ENCODE measurements at regions not wholly inside any gene's neighbourhood (a gene's known extent, or its start where the extent isn't known, plus 50 kb on each side); places are given as distances from the start of the nearest gene placed in this dataset.
A peak's percentile ranks its signal among the peaks of the same experiment; 100 is the strongest.
"Not testable (repeated sequence)": the region's sequence is repeated elsewhere in the genome, so short reads cannot be mapped to it uniquely, and the experiment has no call there.

GRCh38 chr14:71800878-71801277 lies 131.4 kb upstream of the RGS6 start:
- TF ChIP-seq CTCF (IDR thresholded peaks at IDR 0.05; ENCODE audit: insufficient read depth, low read depth, low read length): no peak
- TF ChIP-seq EZH2 (IDR thresholded peaks at IDR 0.05; ENCODE audit: insufficient read depth, low read length): no peak
- no peak for DNase-seq (ENCODE audit: low read depth)
- Mint-ChIP-seq H3K4me3 (ENCODE audit: unreplicated experiment) (no peak overlapping the region), H3K36me3 (ENCODE audit: low read depth, unreplicated experiment) (no peaks in the 10 kb centered on the region), H3K9me3 (ENCODE audit: unreplicated experiment) (no peaks in the 10 kb centered on the region), H3K27me3 (ENCODE audit: low read depth, unreplicated experiment) (no peaks in the 10 kb centered on the region), H3K4me1 (ENCODE audit: low read depth, unreplicated experiment) (peaks cover 4% of the 10 kb centered on the region), H3K27ac (ENCODE audit: unreplicated experiment) (no peak overlapping the region)
- Histone ChIP-seq H3K27me3 (ENCODE audit: insufficient read depth, low read length) (no peaks in the 10 kb centered on the region), H3K4me2 (ENCODE audit: low read length) (no peak overlapping the region), H3K4me1 (ENCODE audit: insufficient read depth, low read length) (peaks cover 11% of the 10 kb centered on the region), H3K4me3 (ENCODE audit: insufficient read depth, low read depth, low read length) (no peak overlapping the region), H3K9me3 (ENCODE audit: insufficient read depth, low read depth, low read length) (no peaks in the 10 kb centered on the region), H3K9ac (ENCODE audit: low read length) (no peak overlapping the region), H3K27ac (ENCODE audit: low read depth, low read length) (no peak overlapping the region), H3K36me3 (ENCODE audit: insufficient read depth, low read length) (no peaks in the 10 kb centered on the region), H2AFZ (ENCODE audit: low read depth, low read length) (no peak overlapping the region), H4K20me1 (ENCODE audit: insufficient read depth, low read length) (no peaks in the 10 kb centered on the region), H3K79me2 (ENCODE audit: insufficient read depth, low read length) (no peaks in the 10 kb centered on the region)
- FAIRE-seq: no peak

- peak; percentile 84 for DNase-seq (ENCODE audit: low read depth)
- H3K36me3 Mint-ChIP-seq (ENCODE audit: low read depth, unreplicated experiment): no peaks in the 10 kb centered on the region
- H3K4me3 ChIP-seq (ENCODE audit: insufficient read depth, low read depth, low read length): no peak overlapping the region
- no peaks in the 10 kb centered on the region for H3K9me3 Mint-ChIP-seq (ENCODE audit: unreplicated experiment)
- no peaks in the 10 kb centered on the region for H3K9me3 ChIP-seq (ENCODE audit: insufficient read depth, low read depth, low read length)
- no peak overlapping the region for H3K4me3 Mint-ChIP-seq (ENCODE audit: unreplicated experiment)
- H2AFZ ChIP-seq (ENCODE audit: low read depth, low read length): no peak overlapping the region
- peak overlapping the region; percentile 26 for H3K9ac ChIP-seq (ENCODE audit: low read length)
- H3K4me1 Mint-ChIP-seq (ENCODE audit: low read depth, unreplicated experiment): peaks cover 4% of the 10 kb centered on the region
- no peaks in the 10 kb centered on the region for H3K36me3 ChIP-seq (ENCODE audit: insufficient read depth, low read length)
- H3K27me3 Mint-ChIP-seq (ENCODE audit: low read depth, unreplicated experiment): peaks cover 3% of the 10 kb centered on the region
- H3K4me2 ChIP-seq (ENCODE audit: low read length): peak overlapping the region; percentile 47
- no peak overlapping the region for H3K27ac Mint-ChIP-seq (ENCODE audit: unreplicated experiment)
- H3K79me2 ChIP-seq (ENCODE audit: insufficient read depth, low read length): no peaks in the 10 kb centered on the region
- TF ChIP-seq CTCF (IDR thresholded peaks at IDR 0.05; ENCODE audit: insufficient read depth, low read depth, low read length) (no peak), EZH2 (IDR thresholded peaks at IDR 0.05; ENCODE audit: insufficient read depth, low read length) (no peak)
- H3K4me1 ChIP-seq (ENCODE audit: insufficient read depth, low read length): peaks cover 11% of the 10 kb centered on the region
- peak overlapping the region; percentile 73 for H3K27ac ChIP-seq (ENCODE audit: low read depth, low read length)
- FAIRE-seq: peak; percentile 50
- H3K27me3 ChIP-seq (ENCODE audit: insufficient read depth, low read length): no peaks in the 10 kb centered on the region
- no peaks in the 10 kb centered on the region for H4K20me1 ChIP-seq (ENCODE audit: insufficient read depth, low read length)
Observed at GRCh38 chr14:71803539-71804260, 128.5 kb upstream of the RGS6 start.

DNA sequence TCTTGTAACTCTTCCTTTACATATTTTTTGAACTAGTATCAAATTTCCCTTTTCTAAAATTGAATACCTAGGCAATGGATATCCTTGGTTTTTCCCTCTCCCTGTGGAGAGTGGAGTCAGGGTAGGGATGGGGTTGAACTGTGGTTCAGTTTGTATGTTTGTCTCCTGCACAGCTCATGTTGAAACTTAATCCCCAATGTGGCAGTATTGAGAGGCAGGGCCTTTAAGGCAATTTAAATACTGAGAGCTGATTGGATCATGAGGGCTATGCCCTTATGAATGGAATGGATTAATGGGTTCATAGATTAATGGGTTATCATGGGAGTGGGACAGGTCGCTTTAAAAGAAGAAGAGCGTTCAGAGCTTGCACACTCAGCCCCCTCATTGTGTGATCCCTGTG lies 127.2 kb upstream of the RGS6 start:
- H3K4me1 Mint-ChIP-seq (ENCODE audit: low read depth, unreplicated experiment): peaks cover 4% of the 10 kb centered on the region
- peaks cover 2% of the 10 kb centered on the region for H3K9me3 Mint-ChIP-seq (ENCODE audit: unreplicated experiment)
- no peak overlapping the region for H3K27ac Mint-ChIP-seq (ENCODE audit: unreplicated experiment)
- Histone ChIP-seq H3K9ac (ENCODE audit: low read length) (no peak overlapping the region), H3K27ac (ENCODE audit: low read depth, low read length) (no peak overlapping the region), H3K36me3 (ENCODE audit: insufficient read depth, low read length) (no peaks in the 10 kb centered on the region), H4K20me1 (ENCODE audit: insufficient read depth, low read length) (no peaks in the 10 kb centered on the region), H3K9me3 (ENCODE audit: insufficient read depth, low read depth, low read length) (no peaks in the 10 kb centered on the region), H2AFZ (ENCODE audit: low read depth, low read length) (no peak overlapping the region), H3K4me2 (ENCODE audit: low read length) (no peak overlapping the region), H3K27me3 (ENCODE audit: insufficient read depth, low read length) (no peaks in the 10 kb centered on the region), H3K4me1 (ENCODE audit: insufficient read depth, low read length) (peaks cover 11% of the 10 kb centered on the region), H3K79me2 (ENCODE audit: insufficient read depth, low read length) (no peaks in the 10 kb centered on the region), H3K4me3 (ENCODE audit: insufficient read depth, low read depth, low read length) (no peak overlapping the region)
- FAIRE-seq: no peak
- peaks cover 3% of the 10 kb centered on the region for H3K27me3 Mint-ChIP-seq (ENCODE audit: low read depth, unreplicated experiment)
- no peak for DNase-seq (ENCODE audit: low read depth)
- TF ChIP-seq CTCF (IDR thresholded peaks at IDR 0.05; ENCODE audit: insufficient read depth, low read depth, low read length): no peak
- no peak for TF ChIP-seq EZH2 (IDR thresholded peaks at IDR 0.05; ENCODE audit: insufficient read depth, low read length)
- no peak overlapping the region for H3K4me3 Mint-ChIP-seq (ENCODE audit: unreplicated experiment)
- no peaks in the 10 kb centered on the region for H3K36me3 Mint-ChIP-seq (ENCODE audit: low read depth, unreplicated experiment)

GRCh38 chr14:71807049-71807448 lies 125.2 kb upstream of the RGS6 start:
- H3K4me1 ChIP-seq (ENCODE audit: insufficient read depth, low read length): peaks cover 11% of the 10 kb centered on the region
- FAIRE-seq; H3K4me1 Mint-ChIP-seq (ENCODE audit: low read depth, unreplicated experiment); H3K9me3 ChIP-seq (ENCODE audit: insufficient read depth, low read depth, low read length); H3K4me2 ChIP-seq (ENCODE audit: low read length); H3K27ac ChIP-seq (ENCODE audit: low read depth, low read length); H3K4me3 Mint-ChIP-seq (ENCODE audit: unreplicated experiment); H3K27ac Mint-ChIP-seq (ENCODE audit: unreplicated experiment); H4K20me1 ChIP-seq (ENCODE audit: insufficient read depth, low read length); H2AFZ ChIP-seq (ENCODE audit: low read depth, low read length); H3K27me3 ChIP-seq (ENCODE audit: insufficient read depth, low read length); H3K9ac ChIP-seq (ENCODE audit: low read length); H3K27me3 Mint-ChIP-seq (ENCODE audit: low read depth, unreplicated experiment); H3K36me3 Mint-ChIP-seq (ENCODE audit: low read depth, unreplicated experiment); H3K4me3 ChIP-seq (ENCODE audit: insufficient read depth, low read depth, low read length); H3K79me2 ChIP-seq (ENCODE audit: insufficient read depth, low read length); H3K9me3 Mint-ChIP-seq (ENCODE audit: unreplicated experiment); H3K36me3 ChIP-seq (ENCODE audit: insufficient read depth, low read length): not testable (repeated sequence)
- DNase-seq (ENCODE audit: low read depth): peak; percentile 12
